HG02938 (cell line): ENCODE measurements at regions not wholly inside any gene's neighbourhood (a gene's known extent, or its start where the extent isn't known, plus 50 kb on each side); places are given as distances from the start of the nearest gene placed in this dataset.

Source experiments
- ATAC-seq: cut with Tn5 transposase; IDR thresholded peaks from one replicate; pipeline ENCODE4 v1.9.1; 2021; ENCODE audit warnings: mild to moderate bottlenecking, moderate library complexity; ENCODE audit not compliant: unreplicated experiment

DNA sequence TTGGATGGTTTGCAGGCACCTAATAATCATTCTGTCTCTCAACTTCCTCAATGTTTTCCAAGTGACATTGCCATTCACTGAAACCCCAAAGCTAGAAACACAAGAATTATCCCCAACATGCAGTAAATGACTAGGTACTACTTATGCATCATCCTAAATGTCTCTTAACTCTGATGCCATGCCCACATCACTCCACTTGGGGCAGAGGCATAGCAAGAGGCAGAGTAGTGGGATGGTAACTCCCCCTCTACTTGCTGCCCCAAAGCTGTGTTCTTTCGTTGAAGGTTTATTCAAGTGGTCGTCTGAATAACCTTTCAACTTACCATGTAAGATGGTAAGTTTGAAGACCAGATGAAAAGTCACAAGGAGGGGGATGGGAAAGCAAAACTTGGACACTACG, 77.9 kb upstream of the SOX5 start:
- no peak for ATAC-seq

DNA sequence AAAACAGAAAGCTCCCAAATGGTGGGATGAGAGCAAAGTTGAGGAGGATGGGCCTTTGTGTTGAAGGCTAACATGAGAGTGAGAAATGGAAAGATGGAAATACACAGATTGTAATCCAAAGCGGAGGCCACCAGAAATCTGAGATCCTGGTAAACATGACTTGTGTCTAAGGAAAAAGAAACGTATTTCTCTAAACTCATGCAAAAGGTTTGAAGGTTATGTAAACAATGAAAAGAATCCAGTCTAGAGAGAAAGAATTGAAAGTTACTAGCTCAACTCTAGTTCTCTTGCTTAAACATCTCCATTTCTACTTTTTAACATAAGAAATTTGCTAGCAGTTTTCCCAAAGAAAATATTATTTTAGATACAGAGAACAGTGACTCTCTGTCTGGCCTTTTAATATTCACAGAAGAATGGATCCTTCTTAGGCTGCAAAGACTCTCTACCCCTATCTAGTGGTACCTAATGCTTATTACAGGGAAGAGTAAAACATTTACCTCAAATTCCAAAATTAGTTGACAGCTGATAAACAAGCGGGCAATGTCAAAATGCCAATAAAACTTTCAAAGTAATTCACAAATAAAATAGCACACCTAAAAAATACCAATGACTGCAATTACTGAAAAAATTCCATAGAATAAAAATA, 75.8 kb upstream of the SOX5 start:
- ATAC-seq = no peak

DNA sequence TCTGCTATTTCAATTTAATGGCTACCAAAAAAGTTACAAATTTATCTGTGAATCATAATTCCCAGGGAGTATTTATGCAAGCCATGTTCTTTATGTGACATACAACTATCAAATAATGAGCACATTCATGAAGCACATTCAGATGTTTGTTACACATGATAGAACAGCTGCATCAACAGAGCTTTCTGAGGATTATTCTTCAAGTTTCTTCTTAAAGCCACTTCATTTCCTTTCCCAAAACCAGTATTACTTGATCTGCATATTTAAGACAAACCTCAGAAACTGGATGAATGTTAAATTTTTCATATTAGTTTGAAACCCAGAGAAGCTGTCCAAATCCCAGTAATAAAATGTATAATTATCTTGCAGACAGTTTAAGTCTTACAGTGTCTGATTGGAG, 73.6 kb upstream of the SOX5 start:
- ATAC-seq = no peak

DNA sequence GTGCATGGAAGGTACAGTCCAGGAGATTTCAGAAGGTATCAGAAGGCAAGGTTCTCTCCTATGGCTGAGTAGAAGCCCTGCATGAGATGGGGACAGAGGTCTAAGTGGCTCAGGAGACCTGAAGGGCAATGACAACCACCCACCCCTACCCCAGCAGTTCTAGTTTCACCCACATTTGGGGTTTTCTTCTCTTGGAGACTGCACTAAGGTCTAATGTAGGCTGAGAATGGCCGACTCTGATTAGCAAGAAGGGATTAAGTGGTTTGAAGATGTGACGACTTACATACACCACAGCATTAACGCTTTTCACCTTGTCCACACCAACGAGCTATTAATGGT, 71.7 kb upstream of the SOX5 start:
- ATAC-seq = no peak

DNA sequence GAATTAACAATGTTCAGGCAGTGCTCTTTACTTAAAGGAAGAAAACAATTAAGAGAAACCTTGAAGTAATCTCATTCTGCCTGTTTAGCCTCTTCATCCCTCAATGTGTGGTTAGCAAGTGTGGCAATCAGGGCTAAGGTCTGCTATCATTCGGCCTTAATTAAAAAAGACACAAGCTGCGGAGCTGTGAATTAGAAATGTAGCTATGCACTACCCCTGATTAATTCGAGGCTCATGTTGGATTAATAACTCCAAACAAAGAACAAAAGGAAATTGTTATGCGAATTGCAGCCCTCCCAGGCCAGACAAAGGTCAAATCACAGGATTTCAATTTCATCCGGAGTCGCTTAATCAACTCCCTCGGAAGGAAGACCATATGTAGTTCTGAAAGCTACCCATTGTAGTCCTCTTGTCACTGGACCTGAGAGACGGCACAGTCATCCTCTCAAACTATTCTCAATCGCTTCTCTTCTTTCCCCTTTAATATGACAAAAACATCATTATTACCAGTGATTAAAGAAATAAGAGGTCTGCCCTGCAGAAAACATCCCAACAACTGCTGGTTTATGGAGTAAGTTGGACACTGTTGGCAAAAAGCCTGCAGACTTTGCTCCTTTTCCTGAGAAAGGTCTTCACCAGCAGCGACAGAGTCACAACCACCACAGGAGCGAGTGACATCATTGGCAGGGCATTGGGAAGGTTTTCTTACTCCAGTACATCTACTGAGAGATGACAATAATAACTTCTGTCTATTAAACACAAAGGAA, 71.1 kb upstream of the SOX5 start:
- no peak for ATAC-seq

DNA sequence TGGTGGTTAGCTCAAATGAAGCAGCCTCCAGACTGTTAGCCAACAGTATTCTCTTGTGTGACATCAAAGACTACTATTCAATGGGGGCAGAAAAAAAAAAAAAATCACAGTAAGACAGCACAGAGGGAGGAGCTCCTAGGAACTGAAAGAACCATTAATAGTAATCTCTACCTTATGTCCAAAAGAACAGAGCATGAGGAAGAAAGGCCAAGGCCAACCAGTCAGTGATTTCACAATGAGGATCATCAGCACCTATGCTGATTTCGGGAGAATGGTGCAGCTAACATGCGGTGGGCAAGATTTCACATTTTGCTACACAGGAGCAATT, 66.3 kb upstream of the SOX5 start:
- no peak for ATAC-seq

DNA sequence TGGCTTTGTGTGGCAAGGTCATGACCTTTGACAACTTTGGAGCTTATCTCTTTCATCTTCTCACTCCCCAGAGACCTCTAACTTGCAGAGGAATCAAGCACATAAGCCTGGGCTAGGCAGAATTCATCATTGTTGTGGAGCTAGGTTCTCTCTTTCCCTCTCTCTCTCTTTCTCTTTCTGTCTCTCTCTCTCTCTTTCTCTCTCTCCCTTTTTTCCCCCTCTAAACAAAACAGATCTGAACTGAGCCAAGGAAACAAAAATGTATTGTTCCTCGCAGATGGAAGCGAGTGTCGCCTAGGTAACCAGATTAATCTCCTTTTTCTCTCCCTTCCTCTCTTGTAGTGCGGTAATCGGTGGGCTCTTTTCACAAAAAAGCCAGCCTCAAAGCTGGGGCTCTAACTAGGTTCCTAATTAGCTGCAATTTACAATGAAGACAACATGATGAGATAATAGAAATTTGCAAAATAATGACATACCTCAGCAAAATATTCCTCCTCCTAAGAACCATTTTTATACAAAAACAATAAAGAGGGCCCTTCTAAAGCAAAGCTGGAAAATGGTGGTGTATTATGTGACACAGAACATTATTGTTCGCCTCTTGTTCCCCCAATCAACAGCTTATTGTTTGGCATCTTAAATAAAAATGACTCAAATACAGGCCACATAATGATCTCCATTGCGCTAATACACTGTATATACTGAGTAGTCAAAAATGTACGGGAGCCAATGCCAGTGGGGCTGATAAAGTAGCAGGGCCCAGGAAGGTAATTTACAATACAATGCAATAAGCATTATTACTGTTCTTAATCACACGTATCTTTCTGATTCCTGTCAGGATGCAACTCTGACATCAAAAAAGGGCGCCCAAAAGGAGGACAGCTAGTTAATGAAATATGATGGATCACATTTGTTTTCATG, 65.7 kb upstream of the SOX5 start:
- ATAC-seq = no peak

DNA sequence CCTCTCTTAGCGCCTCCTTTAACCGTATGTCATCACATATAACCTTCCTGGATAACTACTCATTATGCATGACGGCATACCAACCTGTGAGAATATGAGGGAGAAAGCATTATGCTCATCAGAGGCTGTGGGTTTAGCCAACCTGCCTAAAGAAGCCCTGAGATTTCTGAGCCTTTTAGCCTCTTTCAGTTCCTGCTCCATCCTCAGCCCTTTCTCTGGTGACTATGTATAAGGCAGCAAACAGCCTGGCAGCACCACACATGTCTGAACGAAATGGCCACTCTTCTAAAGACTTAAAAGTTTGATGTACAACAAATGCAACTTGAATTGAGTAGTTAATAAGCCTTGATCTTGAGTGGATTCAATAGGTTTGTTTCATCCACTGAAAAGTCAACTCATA, 64.8 kb upstream of the SOX5 start:
- ATAC-seq = no peak

DNA sequence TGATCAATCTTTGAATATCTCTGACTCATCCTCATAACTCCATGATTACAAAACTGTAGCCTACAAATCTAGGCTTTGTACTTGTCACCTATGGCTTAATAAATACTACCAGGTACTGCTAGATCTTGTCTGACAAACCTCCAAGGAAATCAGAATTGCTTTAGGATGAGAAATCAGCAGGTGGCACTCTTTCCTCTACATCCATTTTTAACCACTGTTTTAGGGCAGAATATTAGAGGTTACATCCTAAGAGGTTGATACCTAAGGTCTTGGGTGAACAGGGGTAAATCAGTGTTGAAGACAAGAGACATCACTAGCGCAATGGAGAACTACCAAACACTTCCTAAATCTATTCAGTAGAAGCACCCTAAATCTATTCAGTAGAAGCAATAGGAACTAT, 63.1 kb upstream of the SOX5 start:
- ATAC-seq = no peak

DNA sequence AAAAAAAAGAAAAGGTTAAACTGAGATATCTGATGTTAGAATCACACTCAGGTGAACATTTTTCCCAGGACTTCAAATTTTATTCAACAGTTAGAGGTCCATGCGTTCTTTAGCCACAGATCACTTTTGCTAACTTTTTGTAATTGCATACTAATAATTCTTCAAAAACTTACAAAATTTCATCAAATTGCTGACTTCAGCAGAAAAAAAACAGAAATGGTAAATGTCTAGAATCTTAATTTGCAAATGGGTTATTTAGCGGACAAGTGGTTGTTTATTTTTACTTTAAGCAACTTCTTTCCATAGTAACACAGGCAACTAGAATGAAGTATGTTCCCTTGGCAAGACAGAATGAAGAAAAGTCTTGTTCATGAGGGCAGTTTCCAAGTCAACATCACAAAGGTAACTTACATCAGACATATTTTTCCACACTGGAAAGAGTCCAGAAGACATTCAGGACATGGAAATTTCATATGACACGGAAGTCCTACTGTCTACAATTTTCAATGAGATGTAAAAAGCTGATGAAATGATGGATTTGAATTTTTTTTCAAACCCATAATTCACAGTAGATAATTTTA, 62.5 kb upstream of the SOX5 start:
- ATAC-seq = no peak

DNA sequence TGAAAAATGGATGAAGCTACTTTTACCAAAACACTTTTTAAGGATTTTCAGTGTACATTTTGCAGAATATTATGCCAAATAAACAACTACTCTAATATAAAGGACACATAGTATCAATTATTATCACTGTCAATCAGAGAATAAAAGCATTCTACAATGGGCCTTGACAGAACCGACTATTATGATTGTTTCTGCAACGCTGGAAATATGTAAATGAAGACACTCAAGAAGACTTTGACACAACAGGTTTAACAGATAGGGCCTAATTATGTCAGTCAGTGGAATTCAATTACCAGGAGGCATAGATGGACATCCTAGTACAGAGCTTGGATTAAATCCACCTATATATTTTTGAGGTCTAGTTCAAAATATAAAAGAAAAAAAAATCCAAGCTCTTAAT, 58.7 kb upstream of the SOX5 start:
- ATAC-seq = no peak
